Esophagus squamous epithelium (tissue), 4 donors: ENCODE measurements at regions not wholly inside any gene's neighbourhood (a gene's known extent, or its start where the extent isn't known, plus 50 kb on each side); places are given as distances from the start of the nearest gene placed in this dataset.

ENCODE experiments used
- POLR2A ChIP-seq, 4 donors: fragments of 450-650 bp; IDR thresholded peaks; one replicate each; pipeline ENCODE4 v1.6.1; 2017; ENCODE audit warnings: antibody characterized with exemption in 4 of 4, mild to moderate bottlenecking in 4 of 4, moderate library complexity in 3 of 4
- TF ChIP-seq, protein P1 (sequence below), 6 experiments: fragments of 450-650 bp in 4 of 6; fragments of 200-600 bp in 2 of 6; sonication (generic) in 2 of 6; IDR thresholded peaks; one replicate each; pipeline ENCODE4 v1.5.1; 2016 to 2019; ENCODE audit warnings: antibody characterized with exemption in 6 of 6, mild to moderate bottlenecking in 4 of 6, moderate library complexity in 4 of 6

DNA sequence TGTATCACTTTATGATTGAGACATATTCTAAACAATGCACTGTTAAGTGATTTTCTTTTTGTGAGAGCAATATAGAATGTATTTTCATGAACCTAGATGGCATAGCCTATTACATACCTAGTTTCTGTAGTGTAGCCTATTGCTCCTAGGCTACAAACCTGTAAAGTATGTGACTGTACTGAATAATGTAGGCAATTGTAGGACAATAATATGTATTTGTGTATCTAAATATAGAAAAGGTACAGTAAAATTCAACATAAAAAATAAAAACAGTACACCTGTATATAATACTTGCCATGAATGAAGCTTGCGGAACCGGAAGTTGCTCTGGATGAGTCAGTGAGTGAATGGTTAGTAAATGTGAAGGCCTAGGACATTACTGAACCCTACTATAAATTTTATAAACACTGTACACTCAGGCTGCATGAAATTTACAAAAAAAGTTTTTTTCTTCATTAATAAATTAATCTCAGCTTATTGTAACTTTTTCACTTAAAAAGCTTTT lies 106.7 kb downstream of the VSIG4 start:
- TF ChIP-seq, protein P1, sequence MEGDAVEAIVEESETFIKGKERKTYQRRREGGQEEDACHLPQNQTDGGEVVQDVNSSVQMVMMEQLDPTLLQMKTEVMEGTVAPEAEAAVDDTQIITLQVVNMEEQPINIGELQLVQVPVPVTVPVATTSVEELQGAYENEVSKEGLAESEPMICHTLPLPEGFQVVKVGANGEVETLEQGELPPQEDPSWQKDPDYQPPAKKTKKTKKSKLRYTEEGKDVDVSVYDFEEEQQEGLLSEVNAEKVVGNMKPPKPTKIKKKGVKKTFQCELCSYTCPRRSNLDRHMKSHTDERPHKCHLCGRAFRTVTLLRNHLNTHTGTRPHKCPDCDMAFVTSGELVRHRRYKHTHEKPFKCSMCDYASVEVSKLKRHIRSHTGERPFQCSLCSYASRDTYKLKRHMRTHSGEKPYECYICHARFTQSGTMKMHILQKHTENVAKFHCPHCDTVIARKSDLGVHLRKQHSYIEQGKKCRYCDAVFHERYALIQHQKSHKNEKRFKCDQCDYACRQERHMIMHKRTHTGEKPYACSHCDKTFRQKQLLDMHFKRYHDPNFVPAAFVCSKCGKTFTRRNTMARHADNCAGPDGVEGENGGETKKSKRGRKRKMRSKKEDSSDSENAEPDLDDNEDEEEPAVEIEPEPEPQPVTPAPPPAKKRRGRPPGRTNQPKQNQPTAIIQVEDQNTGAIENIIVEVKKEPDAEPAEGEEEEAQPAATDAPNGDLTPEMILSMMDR (IDR thresholded peaks at IDR 0.05), result no peak
- TF ChIP-seq POLR2A (IDR thresholded peaks at IDR 0.05), result no peak
